Tibial artery (tissue), 4 donors: ENCODE measurements at regions not wholly inside any gene's neighbourhood (a gene's known extent, or its start where the extent isn't known, plus 50 kb on each side); places are given as distances from the start of the nearest gene placed in this dataset.
"Not testable (repeated sequence)": the region's sequence is repeated elsewhere in the genome, so short reads cannot be mapped to it uniquely, and the experiment has no call there.

Experiments
- DNase-seq, 2 donors: peaks; one replicate each; pipeline ENCODE4 v3.0.0-alpha.2; 2019
- H3K27ac ChIP-seq, 2 donors: fragments of 200-600 bp; sonication (generic) in 1 of 2; 1 replicate in 1 of 2; 2 replicates in 1 of 2; pipeline ENCODE4 v1.5.1; 2018 to 2019; ENCODE audit warnings: mild to moderate bottlenecking in 1 of 2
- H3K27me3 ChIP-seq, 2 donors: fragments of 200-600 bp; sonication (generic) in 1 of 2; one replicate each; pipeline versions ENCODE4 v1.5.1 to v1.6.0; 2016 to 2019
- H3K36me3 ChIP-seq, 3 donors: fragments of 200-600 bp; sonication (generic) in 2 of 3; one replicate each; pipeline ENCODE4 v1.5.1; 2016 to 2019; ENCODE audit warnings: mild to moderate bottlenecking in 2 of 3
- H3K4me1 ChIP-seq, 4 donors: fragments of 200-600 bp; sonication (generic) in 2 of 4; 1 replicate in 3 of 4; 2 replicates in 1 of 4; pipeline ENCODE4 v1.5.1; 2016 to 2019
- H3K4me3 ChIP-seq, 2 donors: fragments of 200-600 bp; sonication (generic) in 1 of 2; 1 replicate in 1 of 2; 2 replicates in 1 of 2; pipeline ENCODE4 v1.5.1; 2018 to 2019; ENCODE audit warnings: mild to moderate bottlenecking in 2 of 2
- H3K9me3 ChIP-seq, 3 donors: fragments of 200-600 bp; sonication (generic) in 1 of 3; one replicate each; pipeline ENCODE4 v1.5.1; 2016 to 2019
- CTCF ChIP-seq, 2 experiments: fragments of 200-600 bp in 1 of 2; fragments of 450-650 bp in 1 of 2; IDR thresholded peaks; one replicate each; pipeline ENCODE4 v1.5.1; 2017 to 2019; ENCODE audit warnings: antibody characterized with exemption in 2 of 2, mild to moderate bottlenecking in 1 of 2, moderate library complexity in 1 of 2
- intact Hi-C: fragments of 100-400 bp; cut with DNase I; formaldehyde crosslinking; loops from one replicate; pipeline ENCODE4 v1.15.0; 2023; ENCODE audit warnings: low total_unique reads

- no peak for DNase-seq
- Histone ChIP-seq H3K36me3 (no peaks in the 10 kb centered on the region), H3K9me3 (no peaks in the 10 kb centered on the region), H3K4me1 (peaks cover 0 to 9% (median 0%) of the 10 kb centered on the region in 4 donors), H3K4me3 (no peak overlapping the region), H3K27me3 (no peaks in the 10 kb centered on the region), H3K27ac (no peak overlapping the region)
- TF ChIP-seq CTCF (IDR thresholded peaks at IDR 0.05), result no peak
- intact Hi-C loops, result no loop called here
These were observed 1298.5 kb downstream of the ROBO2 start for GRCh38 chr3:78338405-78338804.

- no peak overlapping the region for H3K27ac ChIP-seq
- DNase-seq, result no peak
- no peak for TF ChIP-seq CTCF (IDR thresholded peaks at IDR 0.05)
- no peak overlapping the region for H3K4me3 ChIP-seq
- no peaks in the 10 kb centered on the region for H3K36me3 ChIP-seq
- intact Hi-C loops, result no loop called here
- H3K4me1 ChIP-seq, result no peaks in the 10 kb centered on the region
- H3K27me3 ChIP-seq, result no peaks in the 10 kb centered on the region
- no peaks in the 10 kb centered on the region for H3K9me3 ChIP-seq
These were observed 1303.3 kb downstream of the ROBO2 start for GRCh38 chr3:78343221-78343620.

GRCh38 chr3:78344267-78344666 lies 1304.4 kb downstream of the ROBO2 start:
- intact Hi-C loops, H3K4me1 ChIP-seq, H3K9me3 ChIP-seq, H3K36me3 ChIP-seq, H3K27ac ChIP-seq, H3K4me3 ChIP-seq, DNase-seq, H3K27me3 ChIP-seq: not testable (repeated sequence)

- intact Hi-C loops, result no loop called here
- no peak for DNase-seq
- no peak for TF ChIP-seq CTCF (IDR thresholded peaks at IDR 0.05)
- H3K4me3 ChIP-seq, result no peak overlapping the region
- H3K27me3 ChIP-seq, result no peaks in the 10 kb centered on the region
- H3K4me1 ChIP-seq, result no peaks in the 10 kb centered on the region
- no peaks in the 10 kb centered on the region for H3K36me3 ChIP-seq
- no peak overlapping the region for H3K27ac ChIP-seq
- no peaks in the 10 kb centered on the region for H3K9me3 ChIP-seq
These were observed 1305.0 kb downstream of the ROBO2 start for GRCh38 chr3:78344918-78345317.

- Histone ChIP-seq H3K4me3 (no peak overlapping the region), H3K4me1 (no peaks in the 10 kb centered on the region), H3K9me3 (no peaks in the 10 kb centered on the region), H3K36me3 (no peaks in the 10 kb centered on the region), H3K27ac (no peak overlapping the region), H3K27me3 (no peaks in the 10 kb centered on the region)
- no peak for TF ChIP-seq CTCF (IDR thresholded peaks at IDR 0.05)
- DNase-seq, result no peak
- intact Hi-C loops, result no loop called here
These were observed 1307.3 kb downstream of the ROBO2 start for GRCh38 chr3:78347176-78347575.

- H3K9me3 ChIP-seq, result no peaks in the 10 kb centered on the region
- H3K27me3 ChIP-seq, result no peaks in the 10 kb centered on the region
- H3K4me1 ChIP-seq, result no peaks in the 10 kb centered on the region
- H3K27ac ChIP-seq, result no peak overlapping the region
- no peak overlapping the region for H3K4me3 ChIP-seq
- H3K36me3 ChIP-seq, result no peaks in the 10 kb centered on the region
- intact Hi-C loops, result no loop called here
- no peak for DNase-seq
- TF ChIP-seq CTCF (IDR thresholded peaks at IDR 0.05), result no peak
These were observed 1308.8 kb downstream of the ROBO2 start for GRCh38 chr3:78348664-78349063.
